GM12865 (cell line): ENCODE measurements at regions not wholly inside any gene's neighbourhood (a gene's known extent, or its start where the extent isn't known, plus 50 kb on each side); places are given as distances from the start of the nearest gene placed in this dataset.
A peak's percentile ranks its signal among the peaks of the same experiment; 100 is the strongest.

Experiments used
- DNase-seq: peaks from one replicate; pipeline ENCODE4 v3.0.0; 2010; ENCODE audit warnings: low read depth
- H3K4me3 ChIP-seq: 2 replicates; pipeline ENCODE4 v1.5.1; 2011; ENCODE audit warnings: mild to moderate bottlenecking, low read depth, low read length, control low read depth
- TF ChIP-seq, protein P1 (sequence below): IDR thresholded peaks from 2 replicates; pipeline ENCODE4 v1.5.1; 2011; ENCODE audit warnings: low read length, control low read depth, low read depth, inconsistent platforms; ENCODE audit not compliant: insufficient read depth; ENCODE audit errors: missing control alignments

DNA sequence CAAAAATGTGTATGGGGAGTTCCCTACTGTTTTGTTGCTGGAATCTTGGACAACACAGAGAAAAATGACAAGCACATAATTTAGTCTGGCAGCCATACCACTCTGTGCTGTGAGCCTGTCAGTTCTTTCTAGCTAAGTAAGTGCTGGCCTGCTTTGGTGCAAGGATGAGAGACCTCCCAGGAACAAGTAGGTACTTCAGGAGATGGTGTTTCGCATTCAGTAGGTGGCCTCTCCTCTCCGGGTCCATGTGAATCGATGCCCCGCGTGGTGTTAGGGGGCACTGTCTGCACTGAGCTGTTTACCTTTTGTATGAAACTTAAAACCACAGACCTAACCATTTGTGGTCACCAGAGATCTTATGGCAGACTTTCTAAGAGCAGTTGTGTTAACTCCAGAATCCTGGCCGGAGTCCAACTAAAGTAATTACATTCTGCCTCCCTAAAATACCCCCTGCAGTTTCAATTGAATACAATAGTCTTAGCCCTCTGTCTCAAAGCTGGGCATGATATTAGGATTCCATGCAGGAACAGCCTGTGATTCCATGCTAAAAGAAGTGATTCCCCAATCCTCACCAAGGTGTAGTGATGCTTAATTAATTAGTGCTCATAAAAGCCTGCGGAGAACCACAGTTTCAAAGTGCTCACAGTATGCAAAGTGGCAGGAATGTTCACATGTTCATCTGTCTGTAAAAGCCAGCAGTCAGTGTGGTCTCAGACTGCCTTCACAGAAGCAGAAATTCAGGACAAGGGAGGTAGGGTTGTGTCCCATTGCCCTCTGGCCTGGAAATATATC, 64.2 kb downstream of the LLPH start:
- DNase-seq, result peak; percentile 89
- TF ChIP-seq, protein P1, sequence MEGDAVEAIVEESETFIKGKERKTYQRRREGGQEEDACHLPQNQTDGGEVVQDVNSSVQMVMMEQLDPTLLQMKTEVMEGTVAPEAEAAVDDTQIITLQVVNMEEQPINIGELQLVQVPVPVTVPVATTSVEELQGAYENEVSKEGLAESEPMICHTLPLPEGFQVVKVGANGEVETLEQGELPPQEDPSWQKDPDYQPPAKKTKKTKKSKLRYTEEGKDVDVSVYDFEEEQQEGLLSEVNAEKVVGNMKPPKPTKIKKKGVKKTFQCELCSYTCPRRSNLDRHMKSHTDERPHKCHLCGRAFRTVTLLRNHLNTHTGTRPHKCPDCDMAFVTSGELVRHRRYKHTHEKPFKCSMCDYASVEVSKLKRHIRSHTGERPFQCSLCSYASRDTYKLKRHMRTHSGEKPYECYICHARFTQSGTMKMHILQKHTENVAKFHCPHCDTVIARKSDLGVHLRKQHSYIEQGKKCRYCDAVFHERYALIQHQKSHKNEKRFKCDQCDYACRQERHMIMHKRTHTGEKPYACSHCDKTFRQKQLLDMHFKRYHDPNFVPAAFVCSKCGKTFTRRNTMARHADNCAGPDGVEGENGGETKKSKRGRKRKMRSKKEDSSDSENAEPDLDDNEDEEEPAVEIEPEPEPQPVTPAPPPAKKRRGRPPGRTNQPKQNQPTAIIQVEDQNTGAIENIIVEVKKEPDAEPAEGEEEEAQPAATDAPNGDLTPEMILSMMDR, result peak; percentile 26
- H3K4me3 ChIP-seq, result no peak overlapping the region

DNA sequence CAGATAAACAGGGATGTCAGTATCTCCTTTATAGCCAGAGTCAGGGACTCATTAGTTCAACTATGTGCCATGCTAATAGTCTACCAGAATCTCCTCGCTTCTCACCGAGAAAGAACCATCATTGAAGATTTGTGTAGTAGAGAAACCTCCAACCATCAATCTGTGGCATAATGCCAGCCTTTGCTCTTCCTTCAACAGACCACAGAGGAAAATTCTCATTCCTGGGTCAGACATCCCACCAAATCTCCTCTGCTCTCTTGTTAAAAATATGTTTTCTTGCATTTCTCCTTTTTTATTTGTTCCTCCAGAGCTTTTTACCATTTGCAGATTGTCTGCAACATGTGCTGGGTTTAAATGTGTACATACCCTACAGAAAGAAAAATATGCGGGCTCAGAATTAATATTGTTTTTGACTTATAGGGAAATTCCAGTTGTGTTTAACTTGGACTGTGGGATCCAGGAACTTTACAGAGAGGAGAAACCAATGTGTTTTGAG, 64.9 kb downstream of the LLPH start:
- no peak for DNase-seq
- H3K4me3 ChIP-seq, result no peak overlapping the region
- TF ChIP-seq, protein P1, result no peak

DNA sequence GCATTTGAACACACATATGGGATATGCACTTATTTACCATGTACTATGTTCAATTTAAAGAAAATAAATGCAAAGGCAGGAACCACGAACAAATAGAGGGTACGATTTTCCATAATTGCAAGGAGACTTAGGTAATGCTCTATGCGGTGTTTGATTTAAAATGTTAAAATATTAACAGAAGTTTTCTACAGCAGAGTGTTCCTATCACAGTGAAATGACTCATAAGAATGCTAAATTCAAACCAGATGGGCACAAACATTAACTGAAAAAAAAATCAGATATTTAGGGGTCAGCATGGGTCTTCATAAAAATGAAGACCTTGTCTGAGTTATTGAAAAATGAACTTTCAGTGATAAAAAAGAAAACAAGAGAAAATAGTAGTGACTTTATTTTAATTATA, 65.4 kb downstream of the LLPH start:
- no peak overlapping the region for H3K4me3 ChIP-seq
- TF ChIP-seq, protein P1, result no peak
- DNase-seq, result no peak

DNA sequence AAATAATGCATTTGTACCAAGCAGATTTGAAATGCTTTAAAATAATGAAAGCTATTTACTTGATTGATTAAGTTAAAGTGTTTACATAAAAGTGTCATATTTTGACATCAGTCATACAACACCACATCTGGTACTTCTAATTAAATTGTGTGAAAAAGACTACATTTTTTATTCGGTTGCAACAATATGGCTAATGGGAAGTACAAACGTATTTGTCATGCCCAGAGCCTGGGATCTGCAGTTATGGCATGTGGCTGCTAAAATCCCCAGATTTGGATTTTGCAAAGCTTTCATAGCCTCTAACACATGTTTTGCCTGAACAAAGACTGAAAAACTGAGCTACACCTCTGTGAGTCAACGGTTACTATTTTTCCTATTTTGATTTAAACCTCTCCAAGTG, 66.6 kb downstream of the LLPH start:
- no peak overlapping the region for H3K4me3 ChIP-seq
- no peak for DNase-seq
- TF ChIP-seq, protein P1, result no peak

DNA sequence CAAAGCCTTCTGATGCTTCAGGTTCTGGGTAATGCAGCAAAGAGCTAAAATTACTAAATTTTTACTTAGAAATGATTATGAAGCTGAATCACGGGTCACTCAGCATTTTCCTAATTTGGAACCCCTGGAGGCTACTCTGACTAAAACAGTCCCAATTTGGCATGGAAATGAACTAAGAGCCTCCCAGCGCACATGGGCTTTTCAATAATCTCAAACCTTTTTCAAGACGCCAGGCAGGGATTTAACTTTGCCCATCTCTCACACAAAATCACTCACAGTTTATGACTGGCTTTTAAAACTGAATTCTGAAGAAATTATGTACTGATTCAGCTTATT, 68.3 kb downstream of the LLPH start:
- TF ChIP-seq, protein P1, result no peak
- no peak for DNase-seq
- no peak overlapping the region for H3K4me3 ChIP-seq

DNA sequence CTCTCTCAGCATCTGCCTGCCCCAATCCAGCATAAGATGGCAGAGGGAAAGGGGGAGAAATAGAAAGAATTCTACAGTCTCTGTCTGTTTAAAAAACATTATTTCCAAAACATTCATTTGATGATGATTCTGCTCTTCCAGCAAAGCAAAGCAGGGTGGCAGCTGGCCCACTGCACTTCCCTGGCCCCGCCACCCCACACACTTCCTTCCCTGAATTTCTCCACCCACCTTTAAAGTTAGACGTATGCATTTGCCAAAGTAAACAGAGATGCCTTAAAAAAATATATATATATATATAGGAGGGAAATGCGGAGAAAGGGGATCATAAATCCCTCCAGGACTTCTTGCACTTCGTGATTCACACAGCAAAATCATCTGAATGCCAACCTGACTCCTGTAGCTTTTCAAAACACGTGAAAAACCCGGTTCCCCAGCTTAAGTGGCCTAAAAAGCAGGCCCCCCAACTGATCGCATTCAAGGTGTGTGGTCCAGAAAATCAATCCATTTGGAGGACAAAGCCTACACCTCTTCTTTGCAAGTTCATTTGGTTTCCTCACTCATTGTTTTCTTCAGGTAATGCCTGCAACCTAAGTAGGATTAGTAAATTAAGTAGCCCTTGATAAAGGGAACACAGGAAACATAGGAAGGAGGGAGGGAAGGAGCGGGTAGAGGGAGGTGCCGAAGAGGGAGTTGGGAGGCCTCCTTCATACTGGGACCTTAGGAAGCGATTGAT, 68.8 kb downstream of the LLPH start:
- TF ChIP-seq, protein P1, result no peak
- no peak for DNase-seq
- H3K4me3 ChIP-seq, result no peak overlapping the region
